ENCODE measurements at regions not wholly inside any gene's neighbourhood (a gene's known extent, or its start where the extent isn't known, plus 50 kb on each side); places are given as distances from the start of the nearest gene placed in this dataset.

GRCh38 chr3:189455641-189456417, 175.4 kb upstream of the TP63 start:
- Histone ChIP-seq H3K9me3 (ENCODE audit: severe bottlenecking) (no peaks in the 10 kb centered on the region), H3K27me3 (ENCODE audit: insufficient read depth, low read depth, severe bottlenecking) (no peaks in the 10 kb centered on the region), H3K4me3 (ENCODE audit: low read depth, low read length) (no peak overlapping the region), H3K36me3 (no peaks in the 10 kb centered on the region), H3K27ac (no peak overlapping the region)
- no peak for TF ChIP-seq CTCF (IDR thresholded peaks at IDR 0.05; ENCODE audit: low read depth, low read length)
- no peak for DNase-seq

- Histone ChIP-seq H3K27me3 (ENCODE audit: insufficient read depth, low read depth, severe bottlenecking) (no peaks in the 10 kb centered on the region), H3K4me3 (ENCODE audit: low read depth, low read length) (no peak overlapping the region), H3K27ac (no peak overlapping the region), H3K9me3 (ENCODE audit: severe bottlenecking) (no peaks in the 10 kb centered on the region), H3K36me3 (no peaks in the 10 kb centered on the region)
- TF ChIP-seq CTCF (IDR thresholded peaks at IDR 0.05; ENCODE audit: low read depth, low read length) = no peak
- DNase-seq = no peak
Observed at GRCh38 chr3:189457201-189457607, 174.0 kb upstream of the TP63 start.

GRCh38 chr3:189457631-189458412, 173.4 kb upstream of the TP63 start:
- DNase-seq = no peak
- H3K36me3 ChIP-seq = no peaks in the 10 kb centered on the region
- TF ChIP-seq CTCF (IDR thresholded peaks at IDR 0.05; ENCODE audit: low read depth, low read length) = no peak
- H3K4me3 ChIP-seq (ENCODE audit: low read depth, low read length) = no peak overlapping the region
- H3K9me3 ChIP-seq (ENCODE audit: severe bottlenecking) = no peaks in the 10 kb centered on the region
- no peak overlapping the region for H3K27ac ChIP-seq
- H3K27me3 ChIP-seq (ENCODE audit: insufficient read depth, low read depth, severe bottlenecking) = no peaks in the 10 kb centered on the region

- TF ChIP-seq CTCF (IDR thresholded peaks at IDR 0.05; ENCODE audit: low read depth, low read length) = no peak
- H3K27me3 ChIP-seq (ENCODE audit: insufficient read depth, low read depth, severe bottlenecking) = no peaks in the 10 kb centered on the region
- DNase-seq = no peak
Observed at GRCh38 chr3:189458528-189458927, 172.7 kb upstream of the TP63 start.

GRCh38 chr3:189459231-189459630, 172.0 kb upstream of the TP63 start:
- Histone ChIP-seq H3K27ac (no peak overlapping the region), H3K9me3 (ENCODE audit: severe bottlenecking) (no peaks in the 10 kb centered on the region), H3K27me3 (ENCODE audit: insufficient read depth, low read depth, severe bottlenecking) (no peaks in the 10 kb centered on the region), H3K36me3 (no peaks in the 10 kb centered on the region), H3K4me3 (ENCODE audit: low read depth, low read length) (no peak overlapping the region)
- no peak for DNase-seq
- TF ChIP-seq CTCF (IDR thresholded peaks at IDR 0.05; ENCODE audit: low read depth, low read length) = no peak

More at GRCh38 chr3:189458528-189458927, 172.7 kb upstream of the TP63 start:
- Histone ChIP-seq H3K9me3 (ENCODE audit: severe bottlenecking) (no peaks in the 10 kb centered on the region), H3K36me3 (no peaks in the 10 kb centered on the region), H3K27ac (no peak overlapping the region), H3K4me3 (ENCODE audit: low read depth, low read length) (no peak overlapping the region)
